ENCODE measurements at regions not wholly inside any gene's neighbourhood (a gene's known extent, or its start where the extent isn't known, plus 50 kb on each side); places are given as distances from the start of the nearest gene placed in this dataset.

DNA sequence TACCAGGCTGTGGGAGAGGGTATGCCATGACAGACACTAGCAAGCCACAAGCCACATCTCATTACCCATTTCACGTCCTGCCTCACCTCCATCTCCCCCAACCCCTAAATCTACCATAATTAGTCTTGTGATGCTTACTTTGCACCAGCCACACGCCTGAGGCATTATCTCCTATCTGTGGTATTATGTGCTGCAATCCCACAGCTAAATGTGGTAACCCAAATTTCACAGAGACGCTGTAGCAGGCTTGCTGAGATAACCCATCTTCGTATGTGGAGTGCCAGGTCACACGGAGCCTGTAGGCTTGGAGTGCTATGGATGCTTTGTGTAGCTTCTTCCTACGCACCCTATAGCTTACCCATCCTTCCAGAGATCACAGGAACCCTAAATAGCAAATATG is 256.7 kb upstream of the KCNH8 start:
- TF ChIP-seq, protein P1, sequence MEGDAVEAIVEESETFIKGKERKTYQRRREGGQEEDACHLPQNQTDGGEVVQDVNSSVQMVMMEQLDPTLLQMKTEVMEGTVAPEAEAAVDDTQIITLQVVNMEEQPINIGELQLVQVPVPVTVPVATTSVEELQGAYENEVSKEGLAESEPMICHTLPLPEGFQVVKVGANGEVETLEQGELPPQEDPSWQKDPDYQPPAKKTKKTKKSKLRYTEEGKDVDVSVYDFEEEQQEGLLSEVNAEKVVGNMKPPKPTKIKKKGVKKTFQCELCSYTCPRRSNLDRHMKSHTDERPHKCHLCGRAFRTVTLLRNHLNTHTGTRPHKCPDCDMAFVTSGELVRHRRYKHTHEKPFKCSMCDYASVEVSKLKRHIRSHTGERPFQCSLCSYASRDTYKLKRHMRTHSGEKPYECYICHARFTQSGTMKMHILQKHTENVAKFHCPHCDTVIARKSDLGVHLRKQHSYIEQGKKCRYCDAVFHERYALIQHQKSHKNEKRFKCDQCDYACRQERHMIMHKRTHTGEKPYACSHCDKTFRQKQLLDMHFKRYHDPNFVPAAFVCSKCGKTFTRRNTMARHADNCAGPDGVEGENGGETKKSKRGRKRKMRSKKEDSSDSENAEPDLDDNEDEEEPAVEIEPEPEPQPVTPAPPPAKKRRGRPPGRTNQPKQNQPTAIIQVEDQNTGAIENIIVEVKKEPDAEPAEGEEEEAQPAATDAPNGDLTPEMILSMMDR (IDR thresholded peaks at IDR 0.05; ENCODE audit: low read depth, low read length) = no peak
- no peak for TF ChIP-seq POLR2A (IDR thresholded peaks at IDR 0.05; ENCODE audit: extremely low read depth, insufficient read length)
- TF ChIP-seq, protein P2, sequence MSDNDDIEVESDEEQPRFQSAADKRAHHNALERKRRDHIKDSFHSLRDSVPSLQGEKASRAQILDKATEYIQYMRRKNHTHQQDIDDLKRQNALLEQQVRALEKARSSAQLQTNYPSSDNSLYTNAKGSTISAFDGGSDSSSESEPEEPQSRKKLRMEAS (IDR thresholded peaks at IDR 0.05; ENCODE audit: low read depth, low read length) = no peak

Measured in NB4 (cell line).